ENCODE measurements at regions not wholly inside any gene's neighbourhood (a gene's known extent, or its start where the extent isn't known, plus 50 kb on each side); places are given as distances from the start of the nearest gene placed in this dataset.

DNA sequence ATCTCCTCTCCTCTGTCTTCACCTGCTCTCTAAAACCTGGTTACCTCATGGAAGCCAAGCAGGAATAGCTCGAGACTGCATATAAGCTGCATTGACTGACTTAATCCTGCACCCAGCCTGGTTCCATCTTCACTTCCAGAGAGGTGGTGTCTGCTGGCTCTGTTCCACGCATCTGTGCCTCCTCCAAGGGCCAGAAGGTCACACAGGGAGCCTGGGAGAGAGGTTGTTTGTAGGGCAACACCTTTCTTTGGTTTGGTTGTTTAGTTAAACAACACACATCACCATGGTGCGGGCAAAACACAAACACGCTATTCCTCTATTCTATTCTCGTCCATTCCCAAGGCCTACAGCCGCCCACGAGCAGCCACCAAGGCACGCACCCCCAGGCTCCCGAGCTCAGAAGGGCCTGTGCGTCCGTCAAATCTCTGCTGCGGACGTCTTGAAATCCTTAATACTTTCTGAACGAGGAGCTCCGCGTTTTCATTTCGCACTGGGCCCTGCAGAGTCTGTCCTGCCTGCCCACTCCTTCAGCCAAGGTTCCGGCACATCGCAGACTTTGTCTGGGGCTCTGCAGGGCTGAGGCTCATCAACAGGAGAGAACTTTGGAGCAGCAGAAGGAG is 116.2 kb downstream of the RIPK4 start:
- Histone ChIP-seq H3K4me1 (ENCODE audit: insufficient read depth, low read length) (no peaks in the 10 kb centered on the region), H3K9me3 (ENCODE audit: low read length) (no peaks in the 10 kb centered on the region), H3K27me3 (ENCODE audit: control insufficient read depth in 1 of 2, insufficient read depth in 2 of 2, low read length in 2 of 2) (peaks cover 2 to 19% of the 10 kb centered on the region in 2 experiments; a peak in 3 of 5 replicates), H3K36me3 (replicated peaks in 1 of 2; ENCODE audit: control insufficient read depth in 1 of 2, insufficient read depth in 2 of 2, low read length in 2 of 2) (no peaks in the 10 kb centered on the region), H3K4me2 (ENCODE audit: low read depth, low read length) (no peak overlapping the region), H3K4me3 (replicated peaks in 1 of 3; ENCODE audit: insufficient read depth in 1 of 3, low read depth in 2 of 3, low read length in 3 of 3) (no peak overlapping the region), H3K79me2 (ENCODE audit: insufficient read depth, low read length) (no peaks in the 10 kb centered on the region), H3K9ac (ENCODE audit: insufficient read depth, low read depth, low read length) (no peak overlapping the region), H4K20me1 (ENCODE audit: insufficient read depth, low read length) (no peaks in the 10 kb centered on the region; the same call in 1 of the 2 replicates), H3K27ac (ENCODE audit: extremely low read length, insufficient read depth, low read length) (no peak overlapping the region), H2AFZ (ENCODE audit: low read length) (no peak overlapping the region)
- TF ChIP-seq SP140L (CRISPR knock-in tag; IDR thresholded peaks at IDR 0.05; ENCODE audit: borderline replicate concordance), result no peak
- no peak for TF ChIP-seq ZXDC (CRISPR knock-in tag; IDR thresholded peaks at IDR 0.05)
- no peak for TF ChIP-seq ZNF660 (CRISPR knock-in tag; IDR thresholded peaks at IDR 0.05; ENCODE audit: borderline replicate concordance, low read depth)
- TF ChIP-seq NPAS2 (CRISPR knock-in tag; IDR thresholded peaks at IDR 0.05; ENCODE audit: borderline replicate concordance), result no peak
- no peak for TF ChIP-seq MAFK (conservative IDR thresholded peaks at IDR 0.05 in 1 of 2, IDR thresholded peaks at IDR 0.05 in 1 of 2; ENCODE audit: low read length in 2 of 2)
- no peak for TF ChIP-seq MED1 (CRISPR knock-in tag; IDR thresholded peaks at IDR 0.05)
- no peak for TF ChIP-seq FLYWCH1 (CRISPR knock-in tag; IDR thresholded peaks at IDR 0.05)
- ChIA-PET POLR2A (no interaction called here), CTCF (ENCODE audit: low intra/inter-chr PET ratio, low total read pairs) (no interaction called here)
- ATAC-seq (no peak), FAIRE-seq (no peak), DNase-seq (ENCODE audit: low spot score) (no peak)
- BruUV-seq (replicated peaks), result no TSS peak
- in situ Hi-C loops (cut with HindIII; ENCODE audit: extremely low pct_ligation_motif_present, low pct_unique_long_range_greater_than_20kb) (no loop called here), intact Hi-C loops (cut with micrococcal nuclease; ENCODE audit: unreplicated experiment) (no loop called here)
- WGBS (ENCODE audit: low lambda C conversion rate), result 65% methylated on average over 18 of the region's 19 CpGs

Data from HepG2 (cell line).